K562 (cell line): ENCODE measurements at regions not wholly inside any gene's neighbourhood (a gene's known extent, or its start where the extent isn't known, plus 50 kb on each side); places are given as distances from the start of the nearest gene placed in this dataset.
A peak's percentile ranks its signal among the peaks of the same experiment; 100 is the strongest.

Source experiments
- ATAC-seq: fragments of 200-7000 bp; cut with Tn5 transposase; 3 replicates; pipeline ENCODE4 v1.9.1; 2020; ENCODE audit warnings: moderate library complexity
- BruUV-seq: library from RNA; stranded (reverse); fragments of 400-500 nt; replicated peaks from 2 replicates; lab custom pipeline; 2021; lab: Mats Ljungman, UMichigan
- CTCF ChIA-PET: fragments of 300-600 bp; formaldehyde crosslinking; extraction: SDS; loops from one replicate; lab custom pipeline; 2021; ENCODE audit warnings: low intra/inter-chr PET ratio; lab: Yijun Ruan, JAX
- POLR2A ChIA-PET: fragments of 300-600, 350-650 bp; sonication (Branson Sonifier 250); formaldehyde crosslinking; extraction: SDS; loops from one replicate; lab custom pipeline; 2021; ENCODE audit warnings: antibody characterized with exemption, inconsistent platforms; lab: Yijun Ruan, JAX
- DNase-seq, 4 experiments: peaks; one replicate each; pipeline versions ENCODE4 v3.0.0 to v3.0.0-alpha.2; 2011 to 2018; ENCODE audit warnings: low spot score in 3 of 4, mixed read lengths in 3 of 4; ENCODE audit errors: extremely low read depth in 1 of 4
- FAIRE-seq: peaks from 2 replicates; lab custom pipeline; 2011; peaks lifted over from hg19 to GRCh38; lab: Jason Lieb, UNC
- H2AFZ ChIP-seq: 2 replicates; pipeline ENCODE4 v1.6.0; 2011; ENCODE audit warnings: low read depth, low read length, control low read depth, inconsistent platforms
- H3K27ac ChIP-seq: fragments of 200-600 bp; 3 replicates; pipeline ENCODE4 v1.8.0; 2011; ENCODE audit warnings: low read depth, mild to moderate bottlenecking, control low read depth, inconsistent platforms, low read length, moderate library complexity, mixed read lengths; ENCODE audit errors: extremely low read depth
- H3K27me3 ChIP-seq, 2 experiments: fragments of 300-600 bp in 1 of 2; 2 replicates in 1 of 2; 3 replicates in 1 of 2; pipeline versions ENCODE4 v1.6.0 to v1.8.0; 2011; ENCODE audit warnings: inconsistent platforms in 2 of 2, low read length in 2 of 2, mild to moderate bottlenecking in 1 of 2, mixed read lengths in 1 of 2, moderate library complexity in 1 of 2; ENCODE audit not compliant: control insufficient read depth in 2 of 2, insufficient read depth in 2 of 2
- H3K36me3 ChIP-seq: fragments of 300-600 bp; 3 replicates; pipeline ENCODE4 v1.8.0; 2011; ENCODE audit warnings: mild to moderate bottlenecking, low read length, inconsistent platforms; ENCODE audit not compliant: control insufficient read depth, insufficient read depth
- H3K4me1 ChIP-seq, 2 experiments: fragments of 200-600 bp in 1 of 2; replicated peaks in 1 of 2; 2 replicates in 1 of 2; 3 replicates in 1 of 2; pipeline versions ENCODE4 v1.5.1 to v1.8.0; 2011; ENCODE audit warnings: inconsistent platforms in 2 of 2, low read length in 2 of 2, mild to moderate bottlenecking in 1 of 2, mixed read lengths in 1 of 2, moderate library complexity in 1 of 2; ENCODE audit not compliant: control insufficient read depth in 2 of 2, insufficient read depth in 2 of 2
- H3K4me2 ChIP-seq: 2 replicates; pipeline ENCODE4 v1.6.1; 2011; ENCODE audit warnings: low read length, control low read depth, inconsistent platforms, mixed read lengths; ENCODE audit not compliant: insufficient read depth
- H3K4me3 ChIP-seq: fragments of 200-600 bp; sonication (generic), shearing (Covaris generic); 2 replicates; pipeline ENCODE4 v1.5.1; 2016; ENCODE audit warnings: control low read depth, inconsistent platforms
- H3K79me2 ChIP-seq: fragments of 200-600 bp; 3 replicates; pipeline ENCODE4 v1.8.0; 2011; ENCODE audit warnings: low read length, inconsistent platforms; ENCODE audit not compliant: control insufficient read depth, insufficient read depth
- H3K9ac ChIP-seq, 2 experiments: 2 replicates each; pipeline versions ENCODE4 v1.6.0 to v1.6.1; 2011; ENCODE audit warnings: low read depth in 2 of 2, low read length in 2 of 2, control low read depth in 1 of 2, inconsistent platforms in 1 of 2, mild to moderate bottlenecking in 1 of 2, mixed read lengths in 1 of 2; ENCODE audit not compliant: insufficient read depth in 1 of 2
- H3K9me1 ChIP-seq: one replicate; pipeline ENCODE4 v1.6.0; 2011; ENCODE audit warnings: inconsistent platforms, mild to moderate bottlenecking, low read length, moderate library complexity; ENCODE audit not compliant: control insufficient read depth, insufficient read depth
- H3K9me3 ChIP-seq: replicated peaks from 2 replicates; pipeline ENCODE4 v1.5.1; 2011; ENCODE audit warnings: low read depth, low read length, inconsistent platforms; ENCODE audit not compliant: control insufficient read depth, insufficient read depth
- H4K20me1 ChIP-seq: replicated peaks from 2 replicates; pipeline ENCODE4 v1.6.1; 2011; ENCODE audit warnings: low read length, inconsistent platforms, mixed read lengths; ENCODE audit not compliant: control insufficient read depth, insufficient read depth
- BHLHE40 ChIP-seq: IDR thresholded peaks from 2 replicates; pipeline ENCODE4 v1.6.1; 2011; ENCODE audit warnings: low read length, improper control_type of control experiment
- CBFA2T2 ChIP-seq: fragments of 450-650 bp; conservative IDR thresholded peaks from 2 replicates; pipeline ENCODE4 v1.6.1; 2017; ENCODE audit warnings: mild to moderate bottlenecking
- CREM ChIP-seq: IDR thresholded peaks from 2 replicates; pipeline ENCODE4 v1.6.1; 2014; ENCODE audit warnings: antibody characterized with exemption, low read depth
- FOXK2 ChIP-seq, 2 experiments: fragments of 450-650 bp; IDR thresholded peaks in 1 of 2; conservative IDR thresholded peaks in 1 of 2; 2 replicates each; pipeline ENCODE4 v1.6.1; 2016; ENCODE audit warnings: low read depth in 2 of 2, mild to moderate bottlenecking in 1 of 2
- HMG20B ChIP-seq: fragments of 250-450 bp; sonication (Bioruptor Pico); IDR thresholded peaks from 2 replicates; pipeline ENCODE4 v1.5.0; 2021; ENCODE audit warnings: mild to moderate bottlenecking
- HSF4 ChIP-seq: fragments of 250-450 bp; sonication (Bioruptor Pico); IDR thresholded peaks from 2 replicates; pipeline ENCODE4 v2.1.2; 2022; ENCODE audit warnings: mild to moderate bottlenecking, moderate library complexity, borderline replicate concordance
- KDM4B ChIP-seq, 2 experiments: fragments of 450-650 bp in 1 of 2; sonication (generic) in 1 of 2; IDR thresholded peaks; 2 replicates each; pipeline ENCODE4 v1.6.1; 2016 to 2017; ENCODE audit warnings: borderline replicate concordance in 2 of 2, antibody characterized with exemption in 1 of 2, low read depth in 1 of 2, mild to moderate bottlenecking in 1 of 2
- NCOR1 ChIP-seq: fragments of 450-650 bp; IDR thresholded peaks from 2 replicates; pipeline ENCODE4 v1.6.1; 2016; ENCODE audit warnings: mild to moderate bottlenecking, moderate library complexity
- NFIC ChIP-seq: fragments of 450-650 bp; IDR thresholded peaks from 2 replicates; pipeline ENCODE4 v1.6.1; 2017; ENCODE audit warnings: mild to moderate bottlenecking, inconsistent platforms
- PHB ChIP-seq: fragments of 250-450 bp; sonication (Bioruptor Pico); IDR thresholded peaks from 2 replicates; pipeline ENCODE4 v1.5.0; 2021
- RAD21 ChIP-seq, 2 experiments: fragments of 250-450 bp in 1 of 2; fragments of 450-650 bp in 1 of 2; sonication (Bioruptor Pico) in 1 of 2; formaldehyde crosslinking in 1 of 2; IDR thresholded peaks in 1 of 2; conservative IDR thresholded peaks in 1 of 2; 2 replicates each; pipeline versions ENCODE4 v1.4.0 to v1.8.0; 2020 to 2022; ENCODE audit warnings: mild to moderate bottlenecking in 2 of 2, moderate library complexity in 1 of 2
- SMC3 ChIP-seq: conservative IDR thresholded peaks from 2 replicates; pipeline ENCODE4 v1.6.1; 2011; ENCODE audit warnings: low read depth, low read length, improper control_type of control experiment; ENCODE audit not compliant: insufficient read depth
- STAG1 ChIP-seq: sonication (generic); formaldehyde crosslinking; IDR thresholded peaks from 2 replicates; pipeline ENCODE4 v1.5.0; 2020; ENCODE audit warnings: missing genetic modification reagents, borderline replicate concordance
- STAT5B ChIP-seq: fragments of 250-450 bp; sonication (Bioruptor Pico); IDR thresholded peaks from 2 replicates; pipeline ENCODE4 v1.8.0; 2021; ENCODE audit warnings: mild to moderate bottlenecking, inconsistent platforms
- WHSC1 ChIP-seq: IDR thresholded peaks from one replicate; pipeline ENCODE4 v1.6.1; 2012; ENCODE audit warnings: low read length, control low read depth, inconsistent platforms
- XRCC5 ChIP-seq: fragments of 200-400 bp; formaldehyde crosslinking; IDR thresholded peaks from 2 replicates; pipeline ENCODE4 v1.6.1; 2017; ENCODE audit warnings: low read depth, mild to moderate bottlenecking, low read length
- ZNF24 ChIP-seq: fragments of 450-650 bp; IDR thresholded peaks from 2 replicates; pipeline ENCODE4 v1.6.1; 2016
- ZNF583 ChIP-seq: fragments of 250-450 bp; sonication (Bioruptor Pico); IDR thresholded peaks from 2 replicates; pipeline ENCODE4 v1.4.0; 2020
- ZNF75A ChIP-seq: fragments of 450-650 bp; formaldehyde crosslinking; IDR thresholded peaks from 2 replicates; pipeline ENCODE4 v1.4.0; 2020; ENCODE audit warnings: mild to moderate bottlenecking
- ZNF778 ChIP-seq: fragments of 450-650 bp; formaldehyde crosslinking; IDR thresholded peaks from 2 replicates; pipeline ENCODE4 v1.4.0; 2020; ENCODE audit warnings: mild to moderate bottlenecking, moderate library complexity
- WGBS: fragments of 100-300 bp; shearing (Covaris generic); methylation state at CpG from one replicate; pipeline ENCODE4 v1.1.6; 2016; ENCODE audit warnings: low coverage, mixed read lengths; ENCODE audit not compliant: insufficient coverage; ENCODE audit errors: missing lambda C conversion rate; 5-methylcytosine and 5-hydroxymethylcytosine counted together
- in situ Hi-C: fragments of 300-500 bp; cut with MboI; formaldehyde crosslinking; loops from 4 replicates; pipeline ENCODE4 v1.15.0; 2018; ENCODE audit warnings: inconsistent platforms, mixed read lengths
- intact Hi-C: fragments of 100-400 bp; cut with micrococcal nuclease; formaldehyde crosslinking; loops from 2 replicates; pipeline ENCODE4 v1.14.2; 2022
- TF ChIP-seq, protein P1 (sequence below): fragments of 250-450 bp; sonication (Bioruptor Pico); IDR thresholded peaks from 2 replicates; pipeline ENCODE4 v1.9.0; 2021; ENCODE audit warnings: mild to moderate bottlenecking
- TF ChIP-seq, protein P2 (sequence below): fragments of 250-450 bp; sonication (Bioruptor Pico); IDR thresholded peaks from 2 replicates; pipeline ENCODE4 v1.5.0; 2021
- TF ChIP-seq, protein P3 (sequence below): sonication (generic); formaldehyde crosslinking; IDR thresholded peaks from 2 replicates; pipeline ENCODE4 v1.8.1; 2023; ENCODE audit warnings: mild to moderate bottlenecking, missing genetic modification reagents

DNA sequence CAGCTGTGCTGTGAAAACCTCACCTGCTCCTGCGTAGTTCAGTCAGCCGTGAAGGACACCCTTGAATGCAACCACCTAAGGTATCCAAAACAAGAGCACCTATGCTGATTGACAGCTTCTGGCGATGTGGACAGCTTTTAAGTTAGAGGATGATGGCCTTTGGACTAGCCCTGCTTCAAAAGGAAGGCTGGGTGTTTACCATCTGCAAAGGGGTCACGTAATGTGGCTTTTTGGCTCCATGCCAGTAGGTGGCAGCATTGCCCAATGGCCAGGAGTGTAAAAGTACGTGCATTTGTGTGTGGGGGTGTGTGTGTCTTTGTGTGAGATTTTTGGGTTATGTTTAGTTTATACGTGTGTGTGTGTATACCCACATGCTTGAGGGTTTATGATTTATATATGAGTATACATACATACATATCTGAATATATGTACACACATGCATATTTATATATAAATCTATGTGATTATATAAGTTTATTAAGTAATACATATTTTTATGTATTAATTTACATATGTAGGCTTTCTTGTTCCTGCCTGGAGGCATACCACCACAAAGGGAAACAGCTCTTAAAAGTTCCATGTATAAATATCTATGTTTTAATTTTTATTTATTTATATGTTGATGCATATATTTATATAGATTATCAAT is 236.3 kb upstream of the ANKRD30A start:
- in situ Hi-C loops, result loop anchor here (25.0 kb wide), 1 partner anchor 1252 kb away; the partner anchor contains the start of gene FZD8
- no peak overlapping the region for H3K4me2 ChIP-seq
- no peaks in the 10 kb centered on the region for H4K20me1 ChIP-seq
- ATAC-seq, result peak; percentile 81
- POLR2A ChIA-PET, result no interaction called here
- no peak overlapping the region for H3K9ac ChIP-seq
- BruUV-seq, result no TSS peak
- WGBS, result 0% methylated on average over 6 of the region's 6 CpGs
- H3K4me1 ChIP-seq, result no peaks in the 10 kb centered on the region
- FAIRE-seq, result peak; percentile 82
- no peaks in the 10 kb centered on the region for H3K79me2 ChIP-seq
- H2AFZ ChIP-seq, result no peak overlapping the region
- no peak overlapping the region for H3K27ac ChIP-seq
- intact Hi-C loops, result no loop called here
- peak; percentile 13 to 65 (median 27) for DNase-seq
- H3K36me3 ChIP-seq, result no peaks in the 10 kb centered on the region
- H3K9me3 ChIP-seq, result no peaks in the 10 kb centered on the region
- no peaks in the 10 kb centered on the region for H3K27me3 ChIP-seq
- CTCF ChIA-PET, result no interaction called here
- no peaks in the 10 kb centered on the region for H3K9me1 ChIP-seq
- no peak overlapping the region for H3K4me3 ChIP-seq
- peak; percentile 33 to 53; a peak in 1 of 4 replicates for TF ChIP-seq FOXK2 (conservative IDR thresholded peaks at IDR 0.05 in 1 of 2, IDR thresholded peaks at IDR 0.05 in 1 of 2; ENCODE audit: low read depth in 2 of 2)
- no peak for TF ChIP-seq BHLHE40
- no peak for TF ChIP-seq ZNF75A (CRISPR knock-in tag)
- TF ChIP-seq ZNF583 (CRISPR knock-in tag), result no peak
- TF ChIP-seq, protein P1, sequence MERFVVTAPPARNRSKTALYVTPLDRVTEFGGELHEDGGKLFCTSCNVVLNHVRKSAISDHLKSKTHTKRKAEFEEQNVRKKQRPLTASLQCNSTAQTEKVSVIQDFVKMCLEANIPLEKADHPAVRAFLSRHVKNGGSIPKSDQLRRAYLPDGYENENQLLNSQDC (CRISPR knock-in tag), result no peak
- TF ChIP-seq, protein P2, sequence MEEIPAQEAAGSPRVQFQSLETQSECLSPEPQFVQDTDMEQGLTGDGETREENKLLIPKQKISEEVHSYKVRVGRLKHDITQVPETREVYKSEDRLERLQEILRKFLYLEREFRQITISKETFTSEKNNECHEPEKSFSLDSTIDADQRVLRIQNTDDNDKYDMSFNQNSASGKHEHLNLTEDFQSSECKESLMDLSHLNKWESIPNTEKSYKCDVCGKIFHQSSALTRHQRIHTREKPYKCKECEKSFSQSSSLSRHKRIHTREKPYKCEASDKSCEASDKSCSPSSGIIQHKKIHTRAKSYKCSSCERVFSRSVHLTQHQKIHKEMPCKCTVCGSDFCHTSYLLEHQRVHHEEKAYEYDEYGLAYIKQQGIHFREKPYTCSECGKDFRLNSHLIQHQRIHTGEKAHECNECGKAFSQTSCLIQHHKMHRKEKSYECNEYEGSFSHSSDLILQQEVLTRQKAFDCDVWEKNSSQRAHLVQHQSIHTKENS (CRISPR knock-in tag), result no peak
- no peak for TF ChIP-seq ZNF24
- peak; percentile 36 to 72 for TF ChIP-seq RAD21 (CRISPR knock-in tag; conservative IDR thresholded peaks at IDR 0.05 in 1 of 2, IDR thresholded peaks at IDR 0.05 in 1 of 2)
- TF ChIP-seq, protein P3, sequence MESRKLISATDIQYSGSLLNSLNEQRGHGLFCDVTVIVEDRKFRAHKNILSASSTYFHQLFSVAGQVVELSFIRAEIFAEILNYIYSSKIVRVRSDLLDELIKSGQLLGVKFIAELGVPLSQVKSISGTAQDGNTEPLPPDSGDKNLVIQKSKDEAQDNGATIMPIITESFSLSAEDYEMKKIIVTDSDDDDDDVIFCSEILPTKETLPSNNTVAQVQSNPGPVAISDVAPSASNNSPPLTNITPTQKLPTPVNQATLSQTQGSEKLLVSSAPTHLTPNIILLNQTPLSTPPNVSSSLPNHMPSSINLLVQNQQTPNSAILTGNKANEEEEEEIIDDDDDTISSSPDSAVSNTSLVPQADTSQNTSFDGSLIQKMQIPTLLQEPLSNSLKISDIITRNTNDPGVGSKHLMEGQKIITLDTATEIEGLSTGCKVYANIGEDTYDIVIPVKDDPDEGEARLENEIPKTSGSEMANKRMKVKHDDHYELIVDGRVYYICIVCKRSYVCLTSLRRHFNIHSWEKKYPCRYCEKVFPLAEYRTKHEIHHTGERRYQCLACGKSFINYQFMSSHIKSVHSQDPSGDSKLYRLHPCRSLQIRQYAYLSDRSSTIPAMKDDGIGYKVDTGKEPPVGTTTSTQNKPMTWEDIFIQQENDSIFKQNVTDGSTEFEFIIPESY (CRISPR knock-in tag), result no peak
- peak; percentile 14; the same call in 1 of the 2 replicates for TF ChIP-seq CREM
- TF ChIP-seq HSF4 (CRISPR knock-in tag), result no peak
- no peak for TF ChIP-seq ZNF778 (CRISPR knock-in tag)
- TF ChIP-seq XRCC5, result no peak
- peak; percentile 96 for TF ChIP-seq NFIC
- TF ChIP-seq HMG20B (CRISPR knock-in tag), result no peak
- TF ChIP-seq STAT5B (CRISPR knock-in tag), result no peak
- TF ChIP-seq WHSC1, result no peak
- TF ChIP-seq PHB, result no peak
- TF ChIP-seq CBFA2T2, result no peak
- TF ChIP-seq STAG1 (CRISPR knock-in tag), result peak; percentile 42; the same call in 1 of the 2 replicates
- no peak for TF ChIP-seq NCOR1
- TF ChIP-seq SMC3, result peak; percentile 57; the same call in 1 of the 2 replicates
- no peak for TF ChIP-seq KDM4B (IDR thresholded peaks at IDR 0.05; ENCODE audit: borderline replicate concordance in 2 of 2, low read depth in 1 of 2)
